HEK293 (cell line): ENCODE measurements at regions not wholly inside any gene's neighbourhood (a gene's known extent, or its start where the extent isn't known, plus 50 kb on each side); places are given as distances from the start of the nearest gene placed in this dataset.

Experiments used
- CTCF ChIA-PET: fragments of 350-600 bp; formaldehyde crosslinking; extraction: SDS; loops from one replicate; lab custom pipeline; 2021; ENCODE audit warnings: antibody characterized with exemption; lab: Yijun Ruan, JAX
- POLR2A ChIA-PET: fragments of 300-600 bp; formaldehyde crosslinking; extraction: SDS; loops from one replicate; lab custom pipeline; 2020; ENCODE audit warnings: antibody characterized with exemption, inconsistent platforms; lab: Yijun Ruan, JAX
- H3K27ac ChIP-seq: fragments of 200-500 bp; sonication (Bioruptor generic); 2 replicates; pipeline ENCODE4 v1.5.1; 2014; ENCODE audit warnings: low read depth, low read length, control low read depth, inconsistent platforms; ENCODE audit errors: extremely low read depth
- H3K36me3 ChIP-seq, 2 experiments: fragments of 200-500 bp in 1 of 2; sonication (Bioruptor generic) in 1 of 2; 1 replicate in 1 of 2; 2 replicates in 1 of 2; pipeline ENCODE4 v1.5.1; 2014 to 2017; ENCODE audit warnings: inconsistent platforms in 2 of 2, low read length in 2 of 2; ENCODE audit not compliant: control insufficient read depth in 2 of 2, insufficient read depth in 1 of 2
- H3K4me1 ChIP-seq: fragments of 200-500 bp; sonication (Bioruptor generic); 2 replicates; pipeline ENCODE4 v1.5.1; 2014; ENCODE audit warnings: mild to moderate bottlenecking, low read length, inconsistent platforms; ENCODE audit not compliant: control insufficient read depth, insufficient read depth
- H3K4me3 ChIP-seq: 2 replicates; pipeline ENCODE4 v1.5.1; 2011; ENCODE audit warnings: low read depth, mild to moderate bottlenecking, control low read depth, low read length, moderate library complexity
- H3K9me3 ChIP-seq: fragments of 200-500 bp; sonication (Bioruptor generic); 2 replicates; pipeline ENCODE4 v1.5.1; 2014; ENCODE audit warnings: low read depth, low read length, inconsistent platforms; ENCODE audit not compliant: control insufficient read depth, insufficient read depth
- BCL11A ChIP-seq: fragments of 450-650 bp; formaldehyde crosslinking; IDR thresholded peaks from 2 replicates; pipeline ENCODE4 v1.5.1; 2016; ENCODE audit warnings: low read depth, missing biosample characterization, missing genetic modification characterization
- IKZF3 ChIP-seq: fragments of 450-650 bp; IDR thresholded peaks from 2 replicates; pipeline ENCODE4 v1.5.0; 2018; ENCODE audit warnings: missing biosample characterization, mild to moderate bottlenecking, missing genetic modification characterization, moderate library complexity
- KLF9 ChIP-seq: fragments of 450-650 bp; formaldehyde crosslinking; IDR thresholded peaks from 2 replicates; pipeline ENCODE4 v1.5.1; 2016; ENCODE audit warnings: missing biosample characterization, missing genetic modification characterization, low read depth
- ZNF214 ChIP-seq: fragments of 450-650 bp; formaldehyde crosslinking; IDR thresholded peaks from 2 replicates; pipeline ENCODE4 v1.5.1; 2017; ENCODE audit warnings: missing biosample characterization, mild to moderate bottlenecking, missing genetic modification characterization, borderline replicate concordance
- ZNF24 ChIP-seq: fragments of 450-650 bp; formaldehyde crosslinking; IDR thresholded peaks from 2 replicates; pipeline ENCODE4 v1.5.1; 2016; ENCODE audit warnings: missing biosample characterization, missing genetic modification characterization
- ZNF354C ChIP-seq: fragments of 450-650 bp; formaldehyde crosslinking; IDR thresholded peaks from 2 replicates; pipeline ENCODE4 v1.5.1; 2016; ENCODE audit warnings: missing biosample characterization, missing genetic modification characterization, low read depth, borderline replicate concordance
- ZNF426 ChIP-seq: fragments of 450-650 bp; formaldehyde crosslinking; IDR thresholded peaks from 2 replicates; pipeline ENCODE4 v1.5.1; 2017; ENCODE audit warnings: missing biosample characterization, missing genetic modification characterization, mild to moderate bottlenecking, inconsistent platforms, moderate library complexity
- ZNF510 ChIP-seq: fragments of 450-650 bp; formaldehyde crosslinking; IDR thresholded peaks from 2 replicates; pipeline ENCODE4 v1.5.1; 2018; ENCODE audit warnings: mild to moderate bottlenecking, missing genetic modification characterization, missing biosample characterization; ENCODE audit not compliant: insufficient replicate concordance
- ZNF549 ChIP-seq: fragments of 450-650 bp; IDR thresholded peaks from 2 replicates; pipeline ENCODE4 v1.5.1; 2018; ENCODE audit warnings: missing biosample characterization, missing genetic modification characterization, mild to moderate bottlenecking, inconsistent platforms, moderate library complexity
- ZNF561 ChIP-seq: fragments of 450-650 bp; IDR thresholded peaks from 2 replicates; pipeline ENCODE4 v1.5.1; 2018; ENCODE audit warnings: missing biosample characterization, missing genetic modification characterization, borderline replicate concordance
- ZNF585B ChIP-seq: fragments of 450-650 bp; formaldehyde crosslinking; IDR thresholded peaks from 2 replicates; pipeline ENCODE4 v1.5.1; 2016; ENCODE audit warnings: missing biosample characterization, missing genetic modification characterization
- ZNF600 ChIP-seq: fragments of 450-650 bp; formaldehyde crosslinking; IDR thresholded peaks from 2 replicates; pipeline ENCODE4 v1.5.1; 2016; ENCODE audit warnings: missing biosample characterization, missing genetic modification characterization
- ZNF629 ChIP-seq: fragments of 450-650 bp; formaldehyde crosslinking; IDR thresholded peaks from 2 replicates; pipeline ENCODE4 v1.5.1; 2017; ENCODE audit warnings: missing biosample characterization, missing genetic modification characterization
- ZNF654 ChIP-seq: fragments of 450-650 bp; formaldehyde crosslinking; IDR thresholded peaks from 2 replicates; pipeline ENCODE4 v1.5.1; 2016; ENCODE audit warnings: low read depth, missing biosample characterization, missing genetic modification characterization
- TF ChIP-seq, protein P1 (sequence below): fragments of 450-650 bp; formaldehyde crosslinking; conservative IDR thresholded peaks from 2 replicates; pipeline ENCODE4 v1.5.1; 2016; ENCODE audit warnings: low read depth, missing biosample characterization, missing genetic modification characterization
- TF ChIP-seq, protein P2 (sequence below): fragments of 450-650 bp; formaldehyde crosslinking; IDR thresholded peaks from 2 replicates; pipeline ENCODE4 v1.5.1; 2016; ENCODE audit warnings: missing biosample characterization, missing genetic modification characterization
- TF ChIP-seq, protein P3 (sequence below): fragments of 450-650 bp; formaldehyde crosslinking; IDR thresholded peaks from 2 replicates; pipeline ENCODE4 v1.5.1; 2016; ENCODE audit warnings: missing biosample characterization, missing genetic modification characterization
- TF ChIP-seq, protein P4 (sequence below): fragments of 450-650 bp; formaldehyde crosslinking; IDR thresholded peaks from 2 replicates; pipeline ENCODE4 v1.5.1; 2016; ENCODE audit warnings: missing biosample characterization, missing genetic modification characterization
- TF ChIP-seq, protein P5 (sequence below): fragments of 450-650 bp; formaldehyde crosslinking; IDR thresholded peaks from 2 replicates; pipeline ENCODE4 v1.5.1; 2016; ENCODE audit warnings: missing biosample characterization, missing genetic modification characterization, low read depth
- TF ChIP-seq, protein P6 (sequence below): fragments of 450-650 bp; formaldehyde crosslinking; IDR thresholded peaks from 2 replicates; pipeline ENCODE4 v1.5.1; 2016; ENCODE audit warnings: missing biosample characterization, missing genetic modification characterization, low read depth

DNA sequence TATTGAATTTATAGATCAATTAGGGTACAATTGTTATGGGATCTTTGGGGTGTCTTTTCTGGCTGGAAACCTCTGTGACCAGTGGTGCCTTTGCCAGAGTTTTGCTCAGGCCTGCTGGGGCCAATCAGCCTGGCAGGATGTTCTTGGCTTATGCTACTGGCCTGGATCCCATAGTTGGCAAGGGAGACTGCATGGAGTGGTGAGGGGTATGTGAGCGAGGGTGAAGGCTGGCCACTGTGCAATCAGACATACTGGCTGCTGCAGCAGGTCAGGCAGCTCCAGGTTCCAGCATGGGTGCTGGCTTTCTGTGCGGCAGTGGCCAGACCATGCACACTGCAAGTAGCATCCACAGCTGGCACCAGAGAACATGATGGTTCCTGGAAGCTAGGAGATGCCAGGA is 1053.2 kb upstream of the GBE1 start (continued):
- TF ChIP-seq, protein P1, sequence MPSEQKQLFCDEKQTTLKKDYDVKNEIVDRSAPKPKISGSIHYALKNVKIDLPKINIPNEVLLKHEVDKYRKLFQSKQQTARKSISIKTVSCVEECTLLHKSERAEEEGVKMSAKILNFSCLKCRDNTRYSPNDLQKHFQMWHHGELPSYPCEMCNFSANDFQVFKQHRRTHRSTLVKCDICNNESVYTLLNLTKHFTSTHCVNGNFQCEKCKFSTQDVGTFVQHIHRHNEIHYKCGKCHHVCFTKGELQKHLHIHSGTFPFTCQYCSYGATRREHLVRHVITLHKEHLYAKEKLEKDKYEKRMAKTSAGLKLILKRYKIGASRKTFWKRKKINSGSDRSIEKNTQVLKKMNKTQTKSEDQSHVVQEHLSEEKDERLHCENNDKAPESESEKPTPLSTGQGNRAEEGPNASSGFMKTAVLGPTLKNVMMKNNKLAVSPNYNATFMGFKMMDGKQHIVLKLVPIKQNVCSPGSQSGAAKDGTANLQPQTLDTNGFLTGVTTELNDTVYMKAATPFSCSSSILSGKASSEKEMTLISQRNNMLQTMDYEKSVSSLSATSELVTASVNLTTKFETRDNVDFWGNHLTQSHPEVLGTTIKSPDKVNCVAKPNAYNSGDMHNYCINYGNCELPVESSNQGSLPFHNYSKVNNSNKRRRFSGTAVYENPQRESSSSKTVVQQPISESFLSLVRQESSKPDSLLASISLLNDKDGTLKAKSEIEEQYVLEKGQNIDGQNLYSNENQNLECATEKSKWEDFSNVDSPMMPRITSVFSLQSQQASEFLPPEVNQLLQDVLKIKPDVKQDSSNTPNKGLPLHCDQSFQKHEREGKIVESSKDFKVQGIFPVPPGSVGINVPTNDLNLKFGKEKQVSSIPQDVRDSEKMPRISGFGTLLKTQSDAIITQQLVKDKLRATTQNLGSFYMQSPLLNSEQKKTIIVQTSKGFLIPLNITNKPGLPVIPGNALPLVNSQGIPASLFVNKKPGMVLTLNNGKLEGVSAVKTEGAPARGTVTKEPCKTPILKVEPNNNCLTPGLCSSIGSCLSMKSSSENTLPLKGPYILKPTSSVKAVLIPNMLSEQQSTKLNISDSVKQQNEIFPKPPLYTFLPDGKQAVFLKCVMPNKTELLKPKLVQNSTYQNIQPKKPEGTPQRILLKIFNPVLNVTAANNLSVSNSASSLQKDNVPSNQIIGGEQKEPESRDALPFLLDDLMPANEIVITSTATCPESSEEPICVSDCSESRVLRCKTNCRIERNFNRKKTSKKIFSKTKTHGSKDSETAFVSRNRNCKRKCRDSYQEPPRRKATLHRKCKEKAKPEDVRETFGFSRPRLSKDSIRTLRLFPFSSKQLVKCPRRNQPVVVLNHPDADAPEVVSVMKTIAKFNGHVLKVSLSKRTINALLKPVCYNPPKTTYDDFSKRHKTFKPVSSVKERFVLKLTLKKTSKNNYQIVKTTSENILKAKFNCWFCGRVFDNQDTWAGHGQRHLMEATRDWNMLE (tag by site-specific recombination): no peak
- TF ChIP-seq ZNF561 (tag by site-specific recombination): no peak
- no peak for TF ChIP-seq ZNF214
- TF ChIP-seq ZNF426 (tag by site-specific recombination): no peak
- no peak for TF ChIP-seq BCL11A (tag by site-specific recombination)
- no peak for TF ChIP-seq ZNF510 (tag by site-specific recombination)
- no peak for TF ChIP-seq ZNF654 (tag by site-specific recombination)

DNA sequence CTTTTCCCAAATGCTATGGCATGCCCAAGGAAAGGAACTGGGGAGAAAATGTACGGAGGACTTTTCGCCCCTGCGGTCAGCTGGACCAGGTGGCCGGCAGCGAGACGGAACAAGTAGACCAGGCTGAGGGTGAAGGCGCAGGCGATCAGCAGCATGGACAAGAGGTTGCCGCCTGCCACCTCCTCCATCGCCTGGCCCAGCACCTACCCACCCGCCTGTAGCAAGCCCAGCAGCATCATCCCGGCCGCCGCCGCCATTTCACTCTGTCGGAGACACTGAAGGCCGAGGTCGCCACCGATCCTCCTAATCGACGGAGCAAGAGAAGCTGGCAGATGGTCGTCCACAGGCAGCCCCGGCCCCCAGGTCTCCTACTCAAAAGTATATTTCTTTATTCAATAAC is 1046.3 kb upstream of the GBE1 start:
- CTCF ChIA-PET: no interaction called here
- POLR2A ChIA-PET: no interaction called here
- Histone ChIP-seq H3K27ac (no peak overlapping the region), H3K9me3 (no peaks in the 10 kb centered on the region), H3K4me1 (no peaks in the 10 kb centered on the region), H3K4me3 (no peak overlapping the region), H3K36me3 (no peaks in the 10 kb centered on the region)
- TF ChIP-seq ZNF549 (tag by site-specific recombination) (no peak), ZNF354C (tag by site-specific recombination) (no peak), ZNF629 (tag by site-specific recombination) (no peak), ZNF585B (tag by site-specific recombination) (no peak), ZNF600 (tag by site-specific recombination) (no peak), ZNF561 (tag by site-specific recombination) (no peak), IKZF3 (no peak), KLF9 (tag by site-specific recombination) (no peak), ZNF24 (tag by site-specific recombination) (no peak), ZNF426 (tag by site-specific recombination) (no peak)
- TF ChIP-seq, protein P2, sequence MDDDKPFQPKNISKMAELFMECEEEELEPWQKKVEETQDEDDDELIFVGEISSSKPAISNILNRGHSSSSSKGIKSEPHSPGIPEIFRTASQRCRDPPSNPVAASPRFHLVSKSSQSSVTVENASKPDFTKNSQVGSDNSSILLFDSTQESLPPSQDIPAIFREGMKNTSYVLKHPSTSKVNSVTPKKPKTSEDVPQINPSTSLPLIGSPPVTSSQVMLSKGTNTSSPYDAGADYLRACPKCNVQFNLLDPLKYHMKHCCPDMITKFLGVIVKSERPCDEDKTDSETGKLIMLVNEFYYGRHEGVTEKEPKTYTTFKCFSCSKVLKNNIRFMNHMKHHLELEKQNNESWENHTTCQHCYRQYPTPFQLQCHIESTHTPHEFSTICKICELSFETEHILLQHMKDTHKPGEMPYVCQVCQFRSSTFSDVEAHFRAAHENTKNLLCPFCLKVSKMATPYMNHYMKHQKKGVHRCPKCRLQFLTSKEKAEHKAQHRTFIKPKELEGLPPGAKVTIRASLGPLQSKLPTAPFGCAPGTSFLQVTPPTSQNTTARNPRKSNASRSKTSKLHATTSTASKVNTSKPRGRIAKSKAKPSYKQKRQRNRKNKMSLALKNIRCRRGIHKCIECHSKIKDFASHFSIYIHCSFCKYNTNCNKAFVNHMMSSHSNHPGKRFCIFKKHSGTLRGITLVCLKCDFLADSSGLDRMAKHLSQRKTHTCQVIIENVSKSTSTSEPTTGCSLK (tag by site-specific recombination): no peak
- TF ChIP-seq, protein P3, sequence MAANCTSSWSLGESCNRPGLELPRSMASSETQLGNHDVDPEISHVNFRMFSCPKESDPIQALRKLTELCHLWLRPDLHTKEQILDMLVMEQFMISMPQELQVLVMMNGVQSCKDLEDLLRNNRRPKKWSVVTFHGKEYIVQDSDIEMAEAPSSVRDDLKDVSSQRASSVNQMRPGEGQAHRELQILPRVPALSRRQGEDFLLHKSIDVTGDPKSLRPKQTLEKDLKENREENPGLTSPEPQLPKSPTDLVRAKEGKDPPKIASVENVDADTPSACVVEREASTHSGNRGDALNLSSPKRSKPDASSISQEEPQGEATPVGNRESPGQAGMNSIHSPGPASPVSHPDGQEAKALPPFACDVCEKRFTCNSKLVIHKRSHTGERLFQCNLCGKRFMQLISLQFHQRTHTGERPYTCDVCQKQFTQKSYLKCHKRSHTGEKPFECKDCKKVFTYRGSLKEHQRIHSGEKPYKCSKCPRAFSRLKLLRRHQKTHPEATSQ (tag by site-specific recombination): no peak
- TF ChIP-seq, protein P4, sequence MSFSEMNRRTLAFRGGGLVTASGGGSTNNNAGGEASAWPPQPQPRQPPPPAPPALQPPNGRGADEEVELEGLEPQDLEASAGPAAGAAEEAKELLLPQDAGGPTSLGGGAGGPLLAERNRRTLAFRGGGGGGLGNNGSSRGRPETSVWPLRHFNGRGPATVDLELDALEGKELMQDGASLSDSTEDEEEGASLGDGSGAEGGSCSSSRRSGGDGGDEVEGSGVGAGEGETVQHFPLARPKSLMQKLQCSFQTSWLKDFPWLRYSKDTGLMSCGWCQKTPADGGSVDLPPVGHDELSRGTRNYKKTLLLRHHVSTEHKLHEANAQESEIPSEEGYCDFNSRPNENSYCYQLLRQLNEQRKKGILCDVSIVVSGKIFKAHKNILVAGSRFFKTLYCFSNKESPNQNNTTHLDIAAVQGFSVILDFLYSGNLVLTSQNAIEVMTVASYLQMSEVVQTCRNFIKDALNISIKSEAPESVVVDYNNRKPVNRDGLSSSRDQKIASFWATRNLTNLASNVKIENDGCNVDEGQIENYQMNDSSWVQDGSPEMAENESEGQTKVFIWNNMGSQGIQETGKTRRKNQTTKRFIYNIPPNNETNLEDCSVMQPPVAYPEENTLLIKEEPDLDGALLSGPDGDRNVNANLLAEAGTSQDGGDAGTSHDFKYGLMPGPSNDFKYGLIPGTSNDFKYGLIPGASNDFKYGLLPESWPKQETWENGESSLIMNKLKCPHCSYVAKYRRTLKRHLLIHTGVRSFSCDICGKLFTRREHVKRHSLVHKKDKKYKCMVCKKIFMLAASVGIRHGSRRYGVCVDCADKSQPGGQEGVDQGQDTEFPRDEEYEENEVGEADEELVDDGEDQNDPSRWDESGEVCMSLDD (tag by site-specific recombination): no peak
- TF ChIP-seq, protein P5, sequence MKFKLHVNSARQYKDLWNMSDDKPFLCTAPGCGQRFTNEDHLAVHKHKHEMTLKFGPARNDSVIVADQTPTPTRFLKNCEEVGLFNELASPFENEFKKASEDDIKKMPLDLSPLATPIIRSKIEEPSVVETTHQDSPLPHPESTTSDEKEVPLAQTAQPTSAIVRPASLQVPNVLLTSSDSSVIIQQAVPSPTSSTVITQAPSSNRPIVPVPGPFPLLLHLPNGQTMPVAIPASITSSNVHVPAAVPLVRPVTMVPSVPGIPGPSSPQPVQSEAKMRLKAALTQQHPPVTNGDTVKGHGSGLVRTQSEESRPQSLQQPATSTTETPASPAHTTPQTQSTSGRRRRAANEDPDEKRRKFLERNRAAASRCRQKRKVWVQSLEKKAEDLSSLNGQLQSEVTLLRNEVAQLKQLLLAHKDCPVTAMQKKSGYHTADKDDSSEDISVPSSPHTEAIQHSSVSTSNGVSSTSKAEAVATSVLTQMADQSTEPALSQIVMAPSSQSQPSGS: no peak
- TF ChIP-seq, protein P6, sequence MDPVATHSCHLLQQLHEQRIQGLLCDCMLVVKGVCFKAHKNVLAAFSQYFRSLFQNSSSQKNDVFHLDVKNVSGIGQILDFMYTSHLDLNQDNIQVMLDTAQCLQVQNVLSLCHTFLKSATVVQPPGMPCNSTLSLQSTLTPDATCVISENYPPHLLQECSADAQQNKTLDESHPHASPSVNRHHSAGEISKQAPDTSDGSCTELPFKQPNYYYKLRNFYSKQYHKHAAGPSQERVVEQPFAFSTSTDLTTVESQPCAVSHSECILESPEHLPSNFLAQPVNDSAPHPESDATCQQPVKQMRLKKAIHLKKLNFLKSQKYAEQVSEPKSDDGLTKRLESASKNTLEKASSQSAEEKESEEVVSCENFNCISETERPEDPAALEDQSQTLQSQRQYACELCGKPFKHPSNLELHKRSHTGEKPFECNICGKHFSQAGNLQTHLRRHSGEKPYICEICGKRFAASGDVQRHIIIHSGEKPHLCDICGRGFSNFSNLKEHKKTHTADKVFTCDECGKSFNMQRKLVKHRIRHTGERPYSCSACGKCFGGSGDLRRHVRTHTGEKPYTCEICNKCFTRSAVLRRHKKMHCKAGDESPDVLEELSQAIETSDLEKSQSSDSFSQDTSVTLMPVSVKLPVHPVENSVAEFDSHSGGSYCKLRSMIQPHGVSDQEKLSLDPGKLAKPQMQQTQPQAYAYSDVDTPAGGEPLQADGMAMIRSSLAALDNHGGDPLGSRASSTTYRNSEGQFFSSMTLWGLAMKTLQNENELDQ (tag by site-specific recombination): no peak
